K562 (cell line): ENCODE measurements at regions not wholly inside any gene's neighbourhood (a gene's known extent, or its start where the extent isn't known, plus 50 kb on each side); places are given as distances from the start of the nearest gene placed in this dataset.
A peak's percentile ranks its signal among the peaks of the same experiment; 100 is the strongest.

Experiments used
- ATAC-seq: fragments of 200-7000 bp; cut with Tn5 transposase; 3 replicates; pipeline ENCODE4 v1.9.1; 2020; ENCODE audit warnings: moderate library complexity
- BruUV-seq: library from RNA; stranded (reverse); fragments of 400-500 nt; replicated peaks from 2 replicates; lab custom pipeline; 2021; lab: Mats Ljungman, UMichigan
- CTCF ChIA-PET: fragments of 300-600 bp; formaldehyde crosslinking; extraction: SDS; loops from one replicate; lab custom pipeline; 2021; ENCODE audit warnings: low intra/inter-chr PET ratio; lab: Yijun Ruan, JAX
- POLR2A ChIA-PET: fragments of 300-600, 350-650 bp; sonication (Branson Sonifier 250); formaldehyde crosslinking; extraction: SDS; loops from one replicate; lab custom pipeline; 2021; ENCODE audit warnings: antibody characterized with exemption, inconsistent platforms; lab: Yijun Ruan, JAX
- DNase-seq, 4 experiments: peaks; one replicate each; pipeline versions ENCODE4 v3.0.0 to v3.0.0-alpha.2; 2011 to 2018; ENCODE audit warnings: low spot score in 3 of 4, mixed read lengths in 3 of 4; ENCODE audit errors: extremely low read depth in 1 of 4
- FAIRE-seq: peaks from 2 replicates; lab custom pipeline; 2011; peaks lifted over from hg19 to GRCh38; lab: Jason Lieb, UNC
- H2AFZ ChIP-seq: 2 replicates; pipeline ENCODE4 v1.6.0; 2011; ENCODE audit warnings: low read depth, low read length, control low read depth, inconsistent platforms
- H3K27ac ChIP-seq: fragments of 200-600 bp; 3 replicates; pipeline ENCODE4 v1.8.0; 2011; ENCODE audit warnings: low read depth, mild to moderate bottlenecking, control low read depth, inconsistent platforms, low read length, moderate library complexity, mixed read lengths; ENCODE audit errors: extremely low read depth
- H3K27me3 ChIP-seq, 2 experiments: fragments of 300-600 bp in 1 of 2; 2 replicates in 1 of 2; 3 replicates in 1 of 2; pipeline versions ENCODE4 v1.6.0 to v1.8.0; 2011; ENCODE audit warnings: inconsistent platforms in 2 of 2, low read length in 2 of 2, mild to moderate bottlenecking in 1 of 2, mixed read lengths in 1 of 2, moderate library complexity in 1 of 2; ENCODE audit not compliant: control insufficient read depth in 2 of 2, insufficient read depth in 2 of 2
- H3K36me3 ChIP-seq: fragments of 300-600 bp; 3 replicates; pipeline ENCODE4 v1.8.0; 2011; ENCODE audit warnings: mild to moderate bottlenecking, low read length, inconsistent platforms; ENCODE audit not compliant: control insufficient read depth, insufficient read depth
- H3K4me1 ChIP-seq, 2 experiments: fragments of 200-600 bp in 1 of 2; replicated peaks in 1 of 2; 2 replicates in 1 of 2; 3 replicates in 1 of 2; pipeline versions ENCODE4 v1.5.1 to v1.8.0; 2011; ENCODE audit warnings: inconsistent platforms in 2 of 2, low read length in 2 of 2, mild to moderate bottlenecking in 1 of 2, mixed read lengths in 1 of 2, moderate library complexity in 1 of 2; ENCODE audit not compliant: control insufficient read depth in 2 of 2, insufficient read depth in 2 of 2
- H3K4me2 ChIP-seq: 2 replicates; pipeline ENCODE4 v1.6.1; 2011; ENCODE audit warnings: low read length, control low read depth, inconsistent platforms, mixed read lengths; ENCODE audit not compliant: insufficient read depth
- H3K4me3 ChIP-seq: fragments of 200-600 bp; sonication (generic), shearing (Covaris generic); 2 replicates; pipeline ENCODE4 v1.5.1; 2016; ENCODE audit warnings: control low read depth, inconsistent platforms
- H3K79me2 ChIP-seq: fragments of 200-600 bp; 3 replicates; pipeline ENCODE4 v1.8.0; 2011; ENCODE audit warnings: low read length, inconsistent platforms; ENCODE audit not compliant: control insufficient read depth, insufficient read depth
- H3K9ac ChIP-seq, 2 experiments: 2 replicates each; pipeline versions ENCODE4 v1.6.0 to v1.6.1; 2011; ENCODE audit warnings: low read depth in 2 of 2, low read length in 2 of 2, control low read depth in 1 of 2, inconsistent platforms in 1 of 2, mild to moderate bottlenecking in 1 of 2, mixed read lengths in 1 of 2; ENCODE audit not compliant: insufficient read depth in 1 of 2
- H3K9me1 ChIP-seq: one replicate; pipeline ENCODE4 v1.6.0; 2011; ENCODE audit warnings: inconsistent platforms, mild to moderate bottlenecking, low read length, moderate library complexity; ENCODE audit not compliant: control insufficient read depth, insufficient read depth
- H3K9me3 ChIP-seq: replicated peaks from 2 replicates; pipeline ENCODE4 v1.5.1; 2011; ENCODE audit warnings: low read depth, low read length, inconsistent platforms; ENCODE audit not compliant: control insufficient read depth, insufficient read depth
- H4K20me1 ChIP-seq: replicated peaks from 2 replicates; pipeline ENCODE4 v1.6.1; 2011; ENCODE audit warnings: low read length, inconsistent platforms, mixed read lengths; ENCODE audit not compliant: control insufficient read depth, insufficient read depth
- BCOR ChIP-seq: fragments of 450-650 bp; IDR thresholded peaks from 2 replicates; pipeline ENCODE4 v1.6.1; 2016
- NR2C1 ChIP-seq, 2 experiments: fragments of 450-650 bp; IDR thresholded peaks; 2 replicates each; pipeline ENCODE4 v1.6.1; 2017; ENCODE audit warnings: mild to moderate bottlenecking in 2 of 2, antibody characterized with exemption in 1 of 2, inconsistent platforms in 1 of 2, missing compliant biosample characterization in 1 of 2, missing genetic modification characterization in 1 of 2
- RBM25 ChIP-seq: fragments of 200-400 bp; formaldehyde crosslinking; IDR thresholded peaks from 2 replicates; pipeline ENCODE4 v1.6.1; 2018; ENCODE audit warnings: low read length, low read depth, moderate library complexity; ENCODE audit not compliant: severe bottlenecking
- TFAM ChIP-seq: fragments of 250-450 bp; sonication (Bioruptor Pico); conservative IDR thresholded peaks from 2 replicates; pipeline ENCODE4 v1.5.0; 2021; ENCODE audit warnings: mild to moderate bottlenecking, moderate library complexity
- ZFP36 ChIP-seq: fragments of 150-350 bp; IDR thresholded peaks from 2 replicates; pipeline ENCODE4 v1.6.1; 2018; ENCODE audit warnings: low read length, low read depth; ENCODE audit not compliant: partially characterized antibody
- ZNF644 ChIP-seq: fragments of 200-800 bp; sonication (Bioruptor generic); IDR thresholded peaks from 2 replicates; pipeline ENCODE4 v1.6.1; 2016; ENCODE audit warnings: low read depth, missing genetic modification characterization, missing compliant biosample characterization
- WGBS: fragments of 100-300 bp; shearing (Covaris generic); methylation state at CpG from one replicate; pipeline ENCODE4 v1.1.6; 2016; ENCODE audit warnings: low coverage, mixed read lengths; ENCODE audit not compliant: insufficient coverage; ENCODE audit errors: missing lambda C conversion rate; 5-methylcytosine and 5-hydroxymethylcytosine counted together
- in situ Hi-C: fragments of 300-500 bp; cut with MboI; formaldehyde crosslinking; loops from 4 replicates; pipeline ENCODE4 v1.15.0; 2018; ENCODE audit warnings: inconsistent platforms, mixed read lengths
- intact Hi-C: fragments of 100-400 bp; cut with micrococcal nuclease; formaldehyde crosslinking; loops from 2 replicates; pipeline ENCODE4 v1.14.2; 2022

DNA sequence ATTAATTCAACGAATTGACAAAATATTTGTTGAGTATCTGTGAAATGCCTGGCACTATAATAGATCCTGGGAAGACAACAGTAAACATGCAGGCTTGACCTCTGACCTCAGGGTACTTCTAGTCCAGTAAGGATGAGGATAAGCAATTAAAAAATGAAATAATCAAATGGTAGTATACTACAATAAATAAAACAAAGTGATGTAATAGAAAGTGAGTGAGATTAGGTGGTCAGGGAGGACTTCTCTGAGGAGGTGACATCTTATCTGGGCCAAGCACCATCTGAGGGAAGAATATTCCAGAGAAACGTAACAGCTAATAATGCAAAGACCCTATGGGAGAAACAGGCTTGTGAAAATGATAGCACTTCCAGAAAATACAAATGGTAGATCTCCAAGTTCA, 50.1 kb upstream of the RHOBTB1 start:
- Histone ChIP-seq H3K9me1 (no peaks in the 10 kb centered on the region), H3K9ac (no peak overlapping the region), H3K36me3 (no peaks in the 10 kb centered on the region), H2AFZ (no peak overlapping the region), H4K20me1 (no peaks in the 10 kb centered on the region), H3K27me3 (no peaks in the 10 kb centered on the region; a peak in 1 of 5 replicates), H3K27ac (no peak overlapping the region), H3K79me2 (no peaks in the 10 kb centered on the region), H3K9me3 (peaks cover 11% of the 10 kb centered on the region), H3K4me2 (no peak overlapping the region), H3K4me1 (peaks cover 4 to 5% of the 10 kb centered on the region in 2 experiments; a peak in 2 of 5 replicates), H3K4me3 (no peak overlapping the region)
- intact Hi-C loops = no loop called here
- ATAC-seq (no peak), DNase-seq (no peak), FAIRE-seq (no peak)
- in situ Hi-C loops = no loop called here
- TF ChIP-seq NR2C1 (IDR thresholded peaks at IDR 0.05) (peak; percentile 57), NR2C1 (tag; IDR thresholded peaks at IDR 0.05) (peak; percentile 69), ZFP36 (peak; percentile 90), RBM25 (peak; percentile 61), TFAM (CRISPR knock-in tag) (no peak), ZNF644 (tag) (no peak), BCOR (peak; percentile 65; the same call in 1 of the 2 replicates)
- CTCF ChIA-PET = no interaction called here
- WGBS = 41% methylated on average over 2 of the region's 2 CpGs
- POLR2A ChIA-PET = interaction anchor here (1.0 kb wide), 1 partner anchor 16 kb away, joined by 4 read pairs; no protein-coding TSS in a partner anchor
- BruUV-seq = no TSS peak
